ENCODE measurements at regions not wholly inside any gene's neighbourhood (a gene's known extent, or its start where the extent isn't known, plus 50 kb on each side); places are given as distances from the start of the nearest gene placed in this dataset.

GRCh38 chr10:78301891-78302738, 268.5 kb downstream of the RPS24 start:
- TF ChIP-seq POLR2AphosphoS5 (IDR thresholded peaks at IDR 0.05; ENCODE audit: borderline replicate concordance, low read depth, low read length): no peak
- TF ChIP-seq EZH2 (IDR thresholded peaks at IDR 0.05): no peak
- no peak for TF ChIP-seq FOXP2 (optimal IDR thresholded peaks at IDR 0.05; ENCODE audit: control extremely low read depth, extremely low read length, insufficient read depth)

Data from SK-N-MC (cell line).